ENCODE measurements at regions not wholly inside any gene's neighbourhood (a gene's known extent, or its start where the extent isn't known, plus 50 kb on each side); places are given as distances from the start of the nearest gene placed in this dataset.

DNA sequence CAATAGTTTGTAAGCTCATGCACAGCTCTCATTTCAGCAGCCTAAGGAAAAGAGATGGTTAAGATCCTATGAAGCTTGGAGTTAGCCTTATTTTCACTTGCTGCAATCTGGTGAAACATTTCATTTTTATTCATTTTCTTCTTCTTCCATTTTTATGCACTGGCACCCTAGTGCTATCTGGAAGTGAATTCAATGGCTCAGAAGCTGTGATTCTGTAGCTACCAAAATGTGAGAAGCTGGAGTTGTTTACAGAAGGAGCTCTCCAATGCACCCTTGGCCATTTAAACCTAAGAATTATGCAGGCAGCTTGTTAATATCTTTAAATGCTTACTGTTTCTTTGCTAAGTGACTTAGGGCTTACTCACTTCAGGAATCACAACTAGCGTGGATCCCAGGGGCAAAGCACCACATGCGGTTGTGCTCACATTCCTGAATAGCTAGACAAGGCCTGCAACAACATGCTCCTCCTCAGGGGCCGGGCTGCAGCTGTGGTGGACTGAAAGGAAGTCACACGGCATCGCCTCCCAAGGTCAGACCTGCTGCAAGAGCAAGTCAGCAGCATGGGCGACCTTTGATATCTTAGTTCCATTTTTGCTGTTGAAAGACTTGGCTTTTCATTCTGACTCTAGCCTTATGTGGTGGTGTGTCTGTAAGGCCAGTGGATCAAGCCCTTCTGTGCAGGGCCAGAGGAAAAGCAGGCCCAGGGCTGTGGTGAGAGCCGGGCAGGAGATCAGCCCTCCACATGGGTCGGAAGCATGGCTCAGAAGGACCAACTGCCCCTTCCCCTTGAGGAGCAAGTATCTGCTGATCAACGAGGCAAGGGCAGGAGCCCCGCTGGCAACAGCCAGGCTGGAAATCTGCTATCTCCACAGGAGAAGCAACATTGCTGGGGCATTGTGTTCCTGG is 91.9 kb upstream of the MBL2 start:
- Histone ChIP-seq H3K4me2 (ENCODE audit: insufficient read depth, low read length) (no peak overlapping the region), H4K20me1 (ENCODE audit: insufficient read depth, low read length) (no peaks in the 10 kb centered on the region), H3K36me3 (ENCODE audit: insufficient read depth, low read length) (no peaks in the 10 kb centered on the region), H3K9me3 (ENCODE audit: low read depth, low read length) (no peaks in the 10 kb centered on the region), H2AFZ (ENCODE audit: low read length) (no peak overlapping the region), H3K27ac (ENCODE audit: low read depth, low read length) (no peak overlapping the region), H3K4me3 (ENCODE audit: insufficient read depth, low read length) (no peak overlapping the region), H3K4me1 (ENCODE audit: insufficient read depth, low read length) (no peaks in the 10 kb centered on the region), H3K27me3 (ENCODE audit: insufficient read depth, low read length) (no peaks in the 10 kb centered on the region), H3K79me2 (ENCODE audit: insufficient read depth, low read length) (no peaks in the 10 kb centered on the region)
- peak; percentile 80 for DNase-seq (ENCODE audit: insufficient read length, low spot score, missing footprints)
- TF ChIP-seq, protein P1, sequence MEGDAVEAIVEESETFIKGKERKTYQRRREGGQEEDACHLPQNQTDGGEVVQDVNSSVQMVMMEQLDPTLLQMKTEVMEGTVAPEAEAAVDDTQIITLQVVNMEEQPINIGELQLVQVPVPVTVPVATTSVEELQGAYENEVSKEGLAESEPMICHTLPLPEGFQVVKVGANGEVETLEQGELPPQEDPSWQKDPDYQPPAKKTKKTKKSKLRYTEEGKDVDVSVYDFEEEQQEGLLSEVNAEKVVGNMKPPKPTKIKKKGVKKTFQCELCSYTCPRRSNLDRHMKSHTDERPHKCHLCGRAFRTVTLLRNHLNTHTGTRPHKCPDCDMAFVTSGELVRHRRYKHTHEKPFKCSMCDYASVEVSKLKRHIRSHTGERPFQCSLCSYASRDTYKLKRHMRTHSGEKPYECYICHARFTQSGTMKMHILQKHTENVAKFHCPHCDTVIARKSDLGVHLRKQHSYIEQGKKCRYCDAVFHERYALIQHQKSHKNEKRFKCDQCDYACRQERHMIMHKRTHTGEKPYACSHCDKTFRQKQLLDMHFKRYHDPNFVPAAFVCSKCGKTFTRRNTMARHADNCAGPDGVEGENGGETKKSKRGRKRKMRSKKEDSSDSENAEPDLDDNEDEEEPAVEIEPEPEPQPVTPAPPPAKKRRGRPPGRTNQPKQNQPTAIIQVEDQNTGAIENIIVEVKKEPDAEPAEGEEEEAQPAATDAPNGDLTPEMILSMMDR (IDR thresholded peaks at IDR 0.05; ENCODE audit: extremely low read depth, low read depth, low read length) = no peak

DNA sequence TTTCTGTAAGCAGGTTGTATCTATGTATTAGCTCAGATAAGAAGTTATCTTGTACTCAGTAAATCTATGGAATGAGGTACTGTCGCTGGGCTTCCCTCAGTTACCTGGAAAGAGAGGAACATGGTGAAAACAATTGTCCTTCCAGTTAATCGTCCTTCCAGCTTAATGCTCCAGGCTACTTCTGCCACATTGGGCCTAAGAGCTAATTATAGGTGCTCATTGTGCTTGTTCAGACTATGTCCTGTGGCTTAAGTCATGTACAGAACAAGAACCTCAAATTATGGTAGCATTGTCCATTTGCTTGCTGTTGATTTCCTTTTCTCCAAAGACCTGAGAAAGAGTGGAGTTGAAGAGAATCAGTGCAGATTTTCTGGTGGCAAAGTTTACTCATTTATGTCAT is 86.1 kb upstream of the MBL2 start:
- Histone ChIP-seq H3K4me2 (ENCODE audit: insufficient read depth, low read length) (no peak overlapping the region), H4K20me1 (ENCODE audit: insufficient read depth, low read length) (no peaks in the 10 kb centered on the region), H3K9me3 (ENCODE audit: low read depth, low read length) (no peaks in the 10 kb centered on the region), H2AFZ (ENCODE audit: low read length) (no peak overlapping the region), H3K79me2 (ENCODE audit: insufficient read depth, low read length) (no peaks in the 10 kb centered on the region), H3K4me3 (ENCODE audit: insufficient read depth, low read length) (no peak overlapping the region), H3K36me3 (ENCODE audit: insufficient read depth, low read length) (no peaks in the 10 kb centered on the region), H3K27ac (ENCODE audit: low read depth, low read length) (no peak overlapping the region), H3K27me3 (ENCODE audit: insufficient read depth, low read length) (no peaks in the 10 kb centered on the region), H3K4me1 (ENCODE audit: insufficient read depth, low read length) (no peaks in the 10 kb centered on the region)
- DNase-seq (ENCODE audit: insufficient read length, low spot score, missing footprints) = no peak
- TF ChIP-seq, protein P1 (IDR thresholded peaks at IDR 0.05; ENCODE audit: extremely low read depth, low read depth, low read length) = no peak

DNA sequence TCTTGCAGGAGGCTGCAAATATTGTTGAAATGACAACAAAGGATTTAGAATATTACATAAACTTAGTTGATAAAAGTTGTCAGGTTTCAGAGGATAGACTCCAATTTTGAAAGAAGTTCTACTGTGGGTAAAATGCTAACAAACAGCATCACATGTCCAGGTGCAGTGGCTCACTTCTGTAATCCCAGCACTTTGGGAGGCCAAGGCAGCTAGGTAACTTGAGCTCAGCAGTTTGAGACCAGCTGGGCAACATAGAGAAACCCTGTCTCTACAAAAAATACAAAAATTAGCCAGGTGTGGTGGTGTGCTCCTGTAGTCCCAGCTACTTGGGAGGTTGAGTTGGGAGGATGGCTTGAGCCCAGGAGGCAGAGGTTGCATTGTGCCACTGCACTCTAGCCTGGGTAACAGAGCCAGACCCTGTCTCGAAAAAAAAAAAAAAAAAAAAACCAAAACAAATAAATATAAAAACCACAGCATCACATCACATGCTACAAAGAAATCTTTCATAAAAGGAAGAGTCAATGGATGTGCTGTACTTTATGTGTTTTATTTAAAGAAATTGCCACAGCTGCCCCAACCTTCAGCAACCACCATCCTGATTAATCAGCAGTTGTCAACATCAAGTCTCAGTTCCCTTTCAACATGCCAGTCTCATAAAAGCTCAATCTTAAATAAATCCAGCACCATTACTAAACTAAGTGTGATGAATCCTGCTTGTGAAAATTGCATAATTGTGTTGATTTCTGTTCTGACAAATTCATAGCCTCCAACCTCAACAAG is 83.2 kb upstream of the MBL2 start:
- TF ChIP-seq, protein P1 (IDR thresholded peaks at IDR 0.05; ENCODE audit: extremely low read depth, low read depth, low read length) = no peak
- Histone ChIP-seq H3K9me3 (ENCODE audit: low read depth, low read length) (no peaks in the 10 kb centered on the region), H3K36me3 (ENCODE audit: insufficient read depth, low read length) (no peaks in the 10 kb centered on the region), H3K4me1 (ENCODE audit: insufficient read depth, low read length) (no peaks in the 10 kb centered on the region), H3K27me3 (ENCODE audit: insufficient read depth, low read length) (no peaks in the 10 kb centered on the region), H3K4me3 (ENCODE audit: insufficient read depth, low read length) (no peak overlapping the region), H4K20me1 (ENCODE audit: insufficient read depth, low read length) (no peaks in the 10 kb centered on the region), H3K79me2 (ENCODE audit: insufficient read depth, low read length) (no peaks in the 10 kb centered on the region), H2AFZ (ENCODE audit: low read length) (no peak overlapping the region), H3K4me2 (ENCODE audit: insufficient read depth, low read length) (no peak overlapping the region), H3K27ac (ENCODE audit: low read depth, low read length) (no peak overlapping the region)
- DNase-seq (ENCODE audit: insufficient read length, low spot score, missing footprints) = no peak

DNA sequence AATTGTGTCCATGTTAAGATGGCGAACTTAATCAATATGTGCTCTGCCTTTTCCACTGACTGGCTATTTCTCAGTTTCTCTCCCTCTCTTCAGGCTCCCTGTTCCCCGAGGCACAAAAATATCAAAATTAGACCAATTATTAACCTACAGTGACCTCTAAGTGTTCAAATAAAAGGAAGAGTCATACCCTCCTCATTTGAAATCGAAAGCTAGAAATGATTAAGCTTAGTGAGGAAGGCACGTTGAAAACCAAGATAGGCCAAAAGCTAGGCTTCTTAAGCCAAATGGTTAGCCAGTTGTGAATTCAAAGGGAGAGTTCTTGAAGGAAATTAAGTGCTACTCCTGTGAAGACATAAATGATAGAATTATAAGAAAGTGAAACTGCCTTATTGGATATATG is 81.1 kb upstream of the MBL2 start:
- no peak overlapping the region for H2AFZ ChIP-seq (ENCODE audit: low read length)
- no peak for DNase-seq (ENCODE audit: insufficient read length, low spot score, missing footprints)
- H3K27ac ChIP-seq (ENCODE audit: low read depth, low read length) = no peak overlapping the region
- H3K27me3 ChIP-seq (ENCODE audit: insufficient read depth, low read length) = no peaks in the 10 kb centered on the region
- no peaks in the 10 kb centered on the region for H3K9me3 ChIP-seq (ENCODE audit: low read depth, low read length)
- H4K20me1 ChIP-seq (ENCODE audit: insufficient read depth, low read length) = no peaks in the 10 kb centered on the region
- no peak overlapping the region for H3K4me3 ChIP-seq (ENCODE audit: insufficient read depth, low read length)
- TF ChIP-seq, protein P1 (IDR thresholded peaks at IDR 0.05; ENCODE audit: extremely low read depth, low read depth, low read length) = no peak
- no peaks in the 10 kb centered on the region for H3K4me1 ChIP-seq (ENCODE audit: insufficient read depth, low read length)
- no peak overlapping the region for H3K4me2 ChIP-seq (ENCODE audit: insufficient read depth, low read length)
- H3K79me2 ChIP-seq (ENCODE audit: insufficient read depth, low read length) = no peaks in the 10 kb centered on the region
- no peaks in the 10 kb centered on the region for H3K36me3 ChIP-seq (ENCODE audit: insufficient read depth, low read length)

Data from osteoblast (primary cell).